Erythroblast (primary cell): ENCODE measurements at regions not wholly inside any gene's neighbourhood (a gene's known extent, or its start where the extent isn't known, plus 50 kb on each side); places are given as distances from the start of the nearest gene placed in this dataset.

Experiments
- DNase-seq, 2 experiments: peaks; one replicate each; lab custom pipeline; 2025; lab: John Stamatoyannopoulos, UW
- GATA1 ChIP-seq: IDR thresholded peaks from 2 replicates; pipeline ENCODE4 v1.6.1; 2011; ENCODE audit warnings: low read depth, mild to moderate bottlenecking, control low read depth, low read length, moderate library complexity
- POLR2A ChIP-seq: IDR thresholded peaks from 2 replicates; pipeline ENCODE4 v1.6.1; 2011; ENCODE audit warnings: mild to moderate bottlenecking, low read length

DNA sequence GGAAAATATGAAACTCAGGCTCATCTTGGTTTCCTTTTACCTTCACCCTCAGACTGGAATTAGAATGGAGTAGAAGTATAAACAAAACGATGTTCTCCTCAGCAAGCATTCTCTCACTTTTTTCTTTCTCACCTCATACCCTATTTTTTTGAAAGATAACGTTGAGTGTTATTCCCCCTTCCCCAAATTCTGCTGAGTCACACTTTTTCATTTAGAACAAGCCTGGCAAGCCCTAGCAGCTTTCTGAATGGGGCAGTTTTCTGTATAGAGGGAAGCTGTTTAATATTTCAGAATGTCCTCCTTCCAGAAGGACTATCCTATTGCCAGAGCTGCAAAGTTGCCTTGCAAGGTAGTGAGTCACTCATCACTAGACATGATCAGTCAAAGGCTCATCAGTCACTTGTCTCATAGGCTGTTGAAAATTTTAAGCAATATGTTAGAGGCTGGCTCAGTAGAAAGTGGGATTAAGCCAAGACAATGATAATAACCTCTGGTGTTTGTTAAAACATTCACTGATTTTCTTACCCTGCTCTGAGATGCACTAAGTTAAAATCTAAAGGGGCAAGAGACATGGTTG lies 416.1 kb downstream of the RNF144A start:
- TF ChIP-seq POLR2A (no peak), GATA1 (no peak)
- DNase-seq = no peak

DNA sequence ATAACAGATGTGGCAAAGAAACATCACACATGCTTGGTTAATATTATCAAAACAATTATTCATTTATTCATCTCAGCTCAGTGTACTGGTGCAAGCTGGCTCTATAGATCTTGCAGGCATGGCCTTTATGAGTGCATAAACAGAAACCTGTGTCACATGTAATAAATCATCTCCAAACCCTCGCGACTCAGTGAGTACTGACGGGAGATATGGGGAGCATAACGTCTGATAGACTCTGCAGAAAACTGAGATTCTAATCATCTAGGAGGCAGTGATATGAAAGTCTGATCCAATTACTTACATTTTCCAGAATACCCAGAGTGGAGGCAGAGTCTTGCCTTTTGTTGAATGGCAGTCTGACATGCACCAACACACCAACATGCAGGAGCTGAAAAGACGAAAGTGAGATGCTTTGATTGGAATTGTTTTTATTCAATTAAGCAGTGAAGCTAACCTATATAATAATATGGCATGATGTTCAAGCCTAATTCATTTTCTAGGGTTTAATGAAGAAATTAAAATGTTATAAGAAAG lies 416.8 kb downstream of the RNF144A start:
- TF ChIP-seq GATA1 (no peak), POLR2A (no peak)
- DNase-seq = no peak

DNA sequence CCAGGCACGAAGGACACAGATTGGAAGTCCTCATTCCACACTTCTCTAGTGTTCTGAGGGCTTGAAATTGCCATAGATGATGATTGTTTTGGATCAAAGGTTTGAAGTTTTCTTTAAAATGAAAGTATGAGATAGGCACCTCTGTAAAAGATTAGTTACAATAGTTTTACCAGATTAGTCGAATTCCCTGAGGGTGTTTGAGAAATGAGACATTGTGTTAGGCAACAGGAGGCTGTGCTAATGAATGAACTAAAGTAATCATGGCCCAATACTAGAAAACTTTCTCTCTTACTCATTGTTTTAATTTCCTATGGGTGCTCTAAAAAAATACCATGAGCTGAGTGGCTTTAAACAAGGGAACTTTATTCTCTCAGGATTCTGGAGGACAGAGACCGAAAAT lies 421.7 kb downstream of the RNF144A start:
- TF ChIP-seq GATA1 (no peak), POLR2A (no peak)
- no peak for DNase-seq

DNA sequence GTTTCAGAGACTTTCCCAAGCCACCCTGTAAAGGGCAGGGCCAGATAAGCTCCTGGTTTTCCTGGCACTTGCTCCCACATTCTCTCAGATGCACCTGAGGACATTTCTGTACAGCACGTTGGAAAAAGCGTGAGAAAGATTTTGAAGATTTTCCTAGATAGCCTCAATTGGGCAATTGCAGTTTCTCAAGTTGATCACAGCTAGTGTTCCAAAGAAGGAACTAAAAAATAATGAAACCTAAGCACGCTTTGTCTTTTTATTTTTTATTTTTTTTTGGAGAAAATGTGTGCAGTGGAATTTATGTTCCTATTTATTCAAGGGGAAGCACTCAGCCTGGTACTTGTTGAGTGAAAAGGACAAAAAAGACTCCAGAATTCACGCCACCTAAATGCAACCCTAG lies 429.1 kb downstream of the RNF144A start:
- DNase-seq = no peak
- TF ChIP-seq GATA1 = no peak
- no peak for TF ChIP-seq POLR2A

DNA sequence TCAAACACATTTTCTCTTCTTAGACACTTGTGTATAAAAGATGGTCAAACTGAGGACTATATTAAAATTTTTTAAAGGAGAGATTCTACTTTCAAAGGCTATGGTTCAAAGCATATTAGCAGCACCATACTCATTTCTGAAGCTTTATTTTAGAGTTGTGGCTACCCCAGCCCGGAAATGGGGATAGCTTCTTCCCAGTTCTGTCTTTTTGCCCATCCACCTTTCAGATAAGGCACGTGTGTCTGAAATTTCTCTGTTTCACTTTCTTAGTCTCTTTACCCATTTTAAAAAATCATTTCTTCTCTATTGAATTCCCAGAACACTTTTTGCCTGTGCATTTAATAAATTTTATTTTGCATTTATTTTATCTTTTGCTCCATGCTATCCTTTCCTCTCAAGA lies 431.5 kb downstream of the RNF144A start:
- no peak for TF ChIP-seq POLR2A
- no peak for TF ChIP-seq GATA1
- DNase-seq = no peak

DNA sequence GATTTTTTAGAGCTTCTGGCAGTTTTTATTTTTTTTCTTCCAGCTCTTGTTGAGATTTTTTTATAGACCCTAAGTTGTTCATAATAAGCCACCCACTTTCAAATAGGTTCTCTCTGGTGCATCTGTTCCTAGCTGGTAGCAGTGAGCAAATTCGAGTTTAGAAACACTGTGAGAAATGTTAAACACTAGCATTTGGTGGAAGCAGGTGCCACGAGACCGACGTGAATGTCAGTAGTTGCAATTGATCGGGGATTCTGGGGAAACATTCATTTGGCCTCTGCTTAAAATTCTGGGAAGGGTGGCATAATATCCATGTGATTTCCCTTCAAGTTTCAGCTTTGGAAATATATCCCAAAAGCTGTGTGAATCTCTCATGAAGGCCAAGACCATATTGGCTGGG lies 435.0 kb downstream of the RNF144A start:
- DNase-seq = no peak
- TF ChIP-seq GATA1 = no peak
- no peak for TF ChIP-seq POLR2A

DNA sequence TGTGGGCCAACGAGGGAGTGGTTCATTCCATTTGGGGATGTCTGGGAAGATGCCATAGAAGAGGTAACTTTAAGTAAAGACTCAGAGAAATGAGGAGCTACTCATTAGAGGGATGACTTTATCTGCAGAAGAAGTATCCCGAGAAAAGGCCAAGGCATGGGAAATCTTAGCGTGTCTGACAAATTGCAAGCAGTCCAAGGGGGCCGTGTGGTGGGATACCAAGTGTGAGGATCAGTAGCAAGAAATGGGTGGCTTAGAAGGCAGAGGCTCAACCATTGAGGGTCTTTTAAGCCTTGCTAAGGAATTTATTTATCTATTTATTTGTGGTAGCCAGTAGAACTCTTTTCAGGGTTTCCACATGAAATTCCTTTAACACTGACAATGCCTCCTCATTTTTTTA lies 436.4 kb downstream of the RNF144A start:
- no peak for DNase-seq
- TF ChIP-seq POLR2A = no peak
- no peak for TF ChIP-seq GATA1

DNA sequence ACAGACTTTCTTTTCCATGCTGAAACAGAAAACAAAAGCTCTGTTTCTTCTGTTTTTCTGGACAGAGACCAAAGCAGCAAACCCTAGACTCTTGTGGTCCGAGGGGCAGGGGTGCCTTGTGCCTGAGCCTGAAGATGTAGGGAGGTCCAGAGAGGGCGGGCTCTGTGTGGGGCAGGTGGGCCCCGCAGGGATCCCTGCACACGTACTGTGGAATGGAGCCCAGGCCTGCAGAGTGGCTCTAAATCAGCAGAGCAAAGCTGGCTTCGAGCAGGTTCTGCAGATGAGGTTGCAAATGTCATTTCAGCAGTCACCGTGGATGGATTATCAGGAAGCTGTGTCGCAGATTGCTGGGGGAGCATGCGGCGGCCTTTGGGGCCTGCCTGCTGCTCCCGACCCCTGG lies 438.6 kb downstream of the RNF144A start:
- TF ChIP-seq POLR2A (no peak), GATA1 (no peak)
- no peak for DNase-seq

DNA sequence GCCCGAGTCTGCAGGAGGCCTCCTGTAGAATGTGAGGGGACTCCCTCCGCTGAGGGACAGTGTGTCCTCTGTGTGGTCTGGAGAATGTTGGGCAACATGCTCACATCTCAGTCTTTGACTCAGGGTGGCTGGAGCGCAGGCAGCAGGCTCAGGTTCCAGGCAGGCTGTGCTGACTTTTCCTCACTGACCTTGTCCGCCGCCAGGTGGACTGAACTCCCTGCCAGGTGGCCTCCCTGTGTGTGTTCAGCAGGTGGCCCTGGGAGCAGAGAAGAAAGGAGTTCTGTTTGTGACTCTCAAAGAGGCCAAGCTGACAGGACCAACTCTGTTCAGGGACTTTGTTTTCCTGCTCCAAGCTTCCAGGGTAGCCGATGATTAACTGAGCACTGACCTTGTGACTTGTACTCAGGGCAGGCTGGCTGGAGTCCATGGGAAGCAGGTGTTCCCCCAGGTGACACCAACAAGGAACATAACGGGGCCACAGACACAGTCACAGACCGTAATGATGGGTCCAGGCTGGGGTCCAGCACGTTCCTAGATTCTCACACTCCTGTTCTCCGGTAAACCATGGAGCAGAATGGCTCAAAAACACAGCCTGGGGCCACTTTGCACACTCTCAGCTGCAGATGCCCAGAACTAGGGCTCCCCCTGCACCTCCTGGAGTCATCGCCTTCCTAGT lies 439.8 kb downstream of the RNF144A start:
- TF ChIP-seq POLR2A (no peak), GATA1 (no peak)

DNA sequence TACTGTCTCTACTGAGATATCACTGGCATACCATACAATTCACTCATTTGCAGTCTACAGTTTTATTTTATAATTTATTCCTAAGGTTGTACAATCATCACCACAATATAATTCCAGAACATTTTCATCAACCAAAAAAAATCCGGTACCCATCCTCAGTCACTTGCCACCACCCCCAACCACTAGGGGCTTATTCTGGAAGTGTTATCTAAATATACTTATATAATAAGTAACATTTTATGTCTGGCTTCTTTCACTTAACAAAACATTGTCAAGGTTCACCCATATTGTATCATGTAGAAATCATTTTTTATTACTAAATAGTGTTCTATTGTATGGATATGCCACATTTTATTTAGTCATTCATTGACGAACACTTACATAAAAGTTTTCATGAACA lies 440.8 kb downstream of the RNF144A start:
- DNase-seq = no peak
- TF ChIP-seq GATA1 (no peak), POLR2A (no peak)

More for the DNA sequence above, 439.8 kb downstream of the RNF144A start:
- no peak for DNase-seq

DNA sequence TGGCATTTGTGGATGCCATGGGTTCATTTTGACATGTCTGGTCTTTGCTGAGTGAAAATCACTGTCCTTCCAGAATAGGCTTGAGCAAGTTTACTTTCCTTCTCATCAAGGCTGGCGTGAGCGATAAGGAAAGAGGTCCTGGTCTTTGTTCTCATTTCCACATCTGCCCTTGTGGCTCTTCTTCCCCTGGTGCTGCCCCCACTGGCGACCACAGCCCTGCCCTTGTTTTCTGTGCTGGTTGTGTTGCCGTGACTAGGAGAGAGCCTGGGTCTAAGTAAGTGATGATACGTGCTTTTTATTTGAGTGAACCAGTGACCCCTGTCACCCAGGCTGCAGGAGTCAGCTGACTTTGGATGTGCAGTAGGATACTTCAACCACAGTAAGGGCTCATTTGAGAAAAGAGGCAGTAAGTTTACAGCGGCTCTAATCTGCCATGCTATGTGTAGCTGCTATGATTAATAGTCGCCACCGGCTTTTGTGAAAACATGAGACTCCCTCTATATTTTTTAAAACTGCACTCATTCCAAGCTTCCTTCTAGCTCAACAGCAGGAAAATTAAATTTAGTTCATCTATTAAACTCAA lies 441.7 kb downstream of the RNF144A start:
- no peak for TF ChIP-seq POLR2A
- TF ChIP-seq GATA1 = no peak
- DNase-seq = no peak

DNA sequence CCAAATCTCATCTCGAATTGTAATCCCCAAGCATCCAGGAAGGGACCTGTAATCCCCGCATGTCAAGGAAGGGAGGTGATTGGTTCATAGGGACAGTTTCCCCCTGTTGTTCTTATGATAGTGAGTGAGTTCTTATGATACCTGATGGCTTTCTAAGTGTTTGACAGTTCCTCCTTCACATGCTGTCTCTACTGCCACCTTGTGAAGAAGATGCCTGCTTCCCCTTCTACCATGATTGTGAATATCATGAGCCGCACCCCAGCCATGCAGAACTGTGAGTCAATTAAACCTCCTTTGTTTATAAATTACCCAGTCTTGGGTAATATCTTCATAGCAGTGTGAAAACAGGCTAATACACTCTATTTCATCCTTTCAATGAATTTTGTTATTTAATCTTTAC lies 446.7 kb downstream of the RNF144A start:
- TF ChIP-seq GATA1 = no peak
- no peak for TF ChIP-seq POLR2A
- DNase-seq = no peak

DNA sequence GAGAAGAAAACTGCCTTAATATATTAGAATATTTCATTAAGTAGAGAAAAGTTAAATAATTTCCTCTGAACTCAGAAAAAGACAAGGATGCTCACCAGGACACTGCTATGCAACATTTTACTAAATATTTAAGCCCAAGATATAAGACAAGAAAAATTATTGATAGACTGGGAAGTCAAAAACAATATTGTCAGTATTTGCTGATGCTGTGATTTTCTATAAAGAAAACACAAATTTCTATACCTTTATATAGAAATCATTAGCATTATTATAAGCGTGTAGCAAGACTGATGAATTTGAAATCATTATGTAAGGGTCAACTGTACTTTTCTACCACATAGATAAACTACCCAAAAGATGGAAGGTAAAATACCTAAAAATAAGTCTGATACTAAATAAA lies 451.0 kb downstream of the RNF144A start:
- TF ChIP-seq GATA1 (no peak), POLR2A (no peak)
- DNase-seq = no peak

DNA sequence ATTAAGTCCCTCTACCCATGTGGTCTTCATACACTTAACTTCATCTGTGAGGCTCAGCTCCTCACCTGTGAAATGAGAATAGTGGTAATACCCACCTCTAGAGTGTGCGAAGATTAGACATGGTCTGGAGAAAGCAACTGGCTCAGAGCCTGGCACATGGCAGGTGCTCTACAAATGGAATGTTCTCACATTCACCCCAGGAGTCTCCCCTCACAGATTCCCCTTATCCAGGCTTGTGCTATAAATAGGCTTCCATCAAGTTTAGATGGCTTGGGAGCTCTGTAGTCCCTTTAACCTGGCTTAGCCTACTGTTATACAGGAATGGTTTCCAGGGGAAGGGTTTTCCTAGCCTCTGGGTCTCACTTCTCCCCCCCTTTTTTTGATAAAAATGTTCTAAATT lies 455.9 kb downstream of the RNF144A start:
- TF ChIP-seq POLR2A = no peak
- no peak for TF ChIP-seq GATA1
- DNase-seq = no peak
